IPS-18a (cell line): ENCODE measurements at regions not wholly inside any gene's neighbourhood (a gene's known extent, or its start where the extent isn't known, plus 50 kb on each side); places are given as distances from the start of the nearest gene placed in this dataset.

Experiments
- H3K27ac ChIP-seq: one replicate; pipeline ENCODE4 v1.5.1; 2013; ENCODE audit warnings: low read length
- H3K27me3 ChIP-seq: one replicate; pipeline ENCODE4 v1.6.1; 2013; ENCODE audit warnings: mild to moderate bottlenecking, low read length; ENCODE audit not compliant: control insufficient read depth, insufficient read depth
- H3K36me3 ChIP-seq: one replicate; pipeline ENCODE4 v1.6.1; 2013; ENCODE audit warnings: low read depth, low read length; ENCODE audit not compliant: control insufficient read depth
- H3K4me1 ChIP-seq: one replicate; pipeline ENCODE4 v1.6.1; 2013; ENCODE audit warnings: low read depth, low read length; ENCODE audit not compliant: control insufficient read depth
- H3K4me3 ChIP-seq: one replicate; pipeline ENCODE4 v1.5.1; 2013; ENCODE audit warnings: low read length
- H3K9ac ChIP-seq: one replicate; pipeline ENCODE4 v1.6.1; 2013; ENCODE audit warnings: mild to moderate bottlenecking, low read length, moderate library complexity
- H3K9me3 ChIP-seq: one replicate; pipeline ENCODE4 v1.6.1; 2013; ENCODE audit warnings: low read depth, low read length; ENCODE audit not compliant: control insufficient read depth

DNA sequence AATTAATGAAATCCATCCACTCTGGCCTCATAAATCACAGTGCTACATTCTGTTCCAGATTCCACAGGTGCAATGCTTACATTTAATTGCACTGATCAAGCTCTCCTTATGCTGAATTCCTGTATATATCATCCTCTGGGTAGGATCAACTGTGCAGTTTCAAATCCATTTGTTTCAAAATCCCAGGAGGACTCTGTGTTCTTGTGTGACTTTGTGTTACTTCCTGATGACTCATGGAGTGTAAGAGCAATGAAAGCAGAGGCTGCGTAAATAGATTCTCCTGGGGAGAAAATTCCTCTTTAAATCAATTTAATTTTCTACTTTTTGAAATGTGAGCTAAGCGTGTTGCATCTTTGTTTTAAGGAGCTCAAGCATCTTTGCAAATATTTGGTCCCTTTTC is 752.7 kb downstream of the METTL15 start:
- peaks cover 5% of the 10 kb centered on the region for H3K4me1 ChIP-seq
- no peak overlapping the region for H3K27ac ChIP-seq
- no peak overlapping the region for H3K9ac ChIP-seq
- H3K9me3 ChIP-seq = no peaks in the 10 kb centered on the region
- no peaks in the 10 kb centered on the region for H3K27me3 ChIP-seq
- no peak overlapping the region for H3K4me3 ChIP-seq
- no peaks in the 10 kb centered on the region for H3K36me3 ChIP-seq

DNA sequence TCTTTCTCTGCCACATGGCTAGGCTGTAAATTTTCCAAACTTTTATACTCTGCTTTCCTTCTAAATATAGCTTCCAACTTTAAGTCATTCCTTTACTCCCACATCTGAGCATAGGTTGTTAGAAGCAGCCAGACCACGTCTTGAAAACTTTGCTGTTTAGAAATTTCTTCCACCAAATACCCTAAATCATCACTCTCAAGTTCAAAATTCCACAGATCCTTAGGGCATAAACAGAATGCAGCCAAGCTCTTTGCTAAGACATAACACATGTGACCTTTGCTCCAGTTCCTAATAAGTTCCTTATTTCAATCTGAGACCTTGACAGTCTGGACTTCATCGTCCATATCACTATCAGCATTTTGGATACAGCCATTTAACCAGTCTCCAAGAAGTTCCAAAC is 749.9 kb downstream of the METTL15 start:
- H3K4me3 ChIP-seq = no peak overlapping the region
- no peaks in the 10 kb centered on the region for H3K27me3 ChIP-seq
- H3K27ac ChIP-seq = no peak overlapping the region
- no peak overlapping the region for H3K9ac ChIP-seq
- H3K4me1 ChIP-seq = peaks cover 5% of the 10 kb centered on the region
- H3K9me3 ChIP-seq = no peaks in the 10 kb centered on the region
- H3K36me3 ChIP-seq = no peaks in the 10 kb centered on the region

DNA sequence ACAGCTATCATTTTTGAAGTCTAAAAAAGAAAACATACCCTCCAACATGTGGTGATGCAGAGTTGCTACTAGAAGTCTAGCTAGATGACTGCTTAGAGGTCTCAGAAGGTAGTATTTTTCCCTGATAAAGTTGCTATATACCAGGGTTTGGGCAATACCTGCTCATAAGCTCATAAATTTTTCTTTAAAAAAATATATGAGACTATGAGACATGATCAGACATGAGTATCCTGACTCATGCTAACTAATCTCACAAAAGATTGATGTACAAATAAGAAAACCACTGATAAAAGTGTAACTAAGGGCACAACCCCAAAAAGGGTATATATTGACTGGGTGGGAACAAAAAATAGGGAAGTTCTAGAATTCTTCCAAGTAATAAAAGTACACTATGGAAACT is 740.9 kb downstream of the METTL15 start:
- Histone ChIP-seq H3K27ac (no peak overlapping the region), H3K27me3 (no peaks in the 10 kb centered on the region), H3K36me3 (no peaks in the 10 kb centered on the region), H3K9ac (no peak overlapping the region), H3K9me3 (peaks cover 18% of the 10 kb centered on the region), H3K4me1 (no peaks in the 10 kb centered on the region), H3K4me3 (no peak overlapping the region)

DNA sequence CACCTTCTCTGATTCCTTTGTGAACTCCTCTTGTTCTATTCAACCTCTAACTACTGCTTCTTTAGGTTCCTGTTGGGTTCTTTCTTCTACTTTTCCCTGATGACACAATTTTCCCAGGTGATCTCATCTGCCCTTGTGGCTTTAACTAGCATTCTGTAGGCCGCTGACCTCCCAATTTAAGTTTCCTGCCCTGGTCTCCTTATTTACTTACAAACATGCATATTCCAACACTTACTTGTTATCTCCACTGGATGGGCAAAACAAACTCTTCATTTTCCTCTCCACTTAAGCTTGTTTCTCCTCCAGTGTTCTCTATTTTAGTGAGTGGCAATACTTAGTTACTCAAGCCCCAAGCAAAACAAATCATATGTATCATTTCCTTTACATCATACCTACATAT is 734.5 kb downstream of the METTL15 start:
- Histone ChIP-seq H3K9ac (no peak overlapping the region), H3K4me1 (peaks cover 2% of the 10 kb centered on the region), H3K4me3 (no peak overlapping the region), H3K36me3 (no peaks in the 10 kb centered on the region), H3K27me3 (no peaks in the 10 kb centered on the region), H3K9me3 (no peaks in the 10 kb centered on the region), H3K27ac (no peak overlapping the region)

DNA sequence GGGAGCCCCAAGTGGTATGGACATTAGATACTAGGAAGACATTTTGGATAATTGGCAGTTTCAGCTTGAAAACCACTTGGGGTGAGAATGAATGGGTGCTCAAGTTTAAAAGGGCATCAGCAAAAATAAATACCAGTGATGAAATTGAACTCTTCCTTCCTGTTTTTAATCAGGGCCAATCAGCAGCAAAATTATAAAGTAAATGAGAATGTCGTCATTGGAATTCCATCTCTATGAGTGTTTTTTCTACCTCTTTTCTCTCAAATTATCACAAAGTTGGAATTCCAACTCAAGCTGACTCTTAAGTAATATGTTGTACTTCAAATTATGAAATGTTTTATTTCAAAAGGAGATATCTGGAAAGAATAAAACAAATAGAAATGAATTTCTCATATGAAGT is 730.6 kb downstream of the METTL15 start:
- H3K27me3 ChIP-seq = no peaks in the 10 kb centered on the region
- no peaks in the 10 kb centered on the region for H3K9me3 ChIP-seq
- no peak overlapping the region for H3K4me3 ChIP-seq
- no peak overlapping the region for H3K27ac ChIP-seq
- no peak overlapping the region for H3K9ac ChIP-seq
- H3K36me3 ChIP-seq = no peaks in the 10 kb centered on the region
- peaks cover 22% of the 10 kb centered on the region for H3K4me1 ChIP-seq

DNA sequence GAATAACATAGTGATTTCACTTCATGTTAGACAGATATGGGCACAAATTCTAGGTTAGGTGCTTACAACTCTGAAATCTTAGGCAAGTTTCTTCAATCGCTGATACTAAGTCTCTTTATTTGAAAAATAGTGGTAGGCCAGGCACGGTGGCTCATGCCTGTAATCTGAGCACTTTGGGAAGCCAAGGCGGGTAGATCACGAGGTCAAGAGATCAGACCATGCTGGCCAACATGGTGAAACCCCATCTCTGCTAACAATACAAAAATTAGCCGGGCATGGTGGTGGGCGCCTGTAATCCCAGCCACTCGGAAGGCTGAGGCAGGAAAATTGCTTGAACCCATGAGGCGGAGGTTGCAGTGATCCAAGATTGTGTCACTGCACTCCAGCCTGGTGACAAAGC is 729.4 kb downstream of the METTL15 start:
- Histone ChIP-seq H3K4me3 (no peak overlapping the region), H3K27ac (no peak overlapping the region), H3K27me3 (no peaks in the 10 kb centered on the region), H3K9ac (no peak overlapping the region), H3K4me1 (peaks cover 22% of the 10 kb centered on the region), H3K36me3 (no peaks in the 10 kb centered on the region), H3K9me3 (no peaks in the 10 kb centered on the region)

DNA sequence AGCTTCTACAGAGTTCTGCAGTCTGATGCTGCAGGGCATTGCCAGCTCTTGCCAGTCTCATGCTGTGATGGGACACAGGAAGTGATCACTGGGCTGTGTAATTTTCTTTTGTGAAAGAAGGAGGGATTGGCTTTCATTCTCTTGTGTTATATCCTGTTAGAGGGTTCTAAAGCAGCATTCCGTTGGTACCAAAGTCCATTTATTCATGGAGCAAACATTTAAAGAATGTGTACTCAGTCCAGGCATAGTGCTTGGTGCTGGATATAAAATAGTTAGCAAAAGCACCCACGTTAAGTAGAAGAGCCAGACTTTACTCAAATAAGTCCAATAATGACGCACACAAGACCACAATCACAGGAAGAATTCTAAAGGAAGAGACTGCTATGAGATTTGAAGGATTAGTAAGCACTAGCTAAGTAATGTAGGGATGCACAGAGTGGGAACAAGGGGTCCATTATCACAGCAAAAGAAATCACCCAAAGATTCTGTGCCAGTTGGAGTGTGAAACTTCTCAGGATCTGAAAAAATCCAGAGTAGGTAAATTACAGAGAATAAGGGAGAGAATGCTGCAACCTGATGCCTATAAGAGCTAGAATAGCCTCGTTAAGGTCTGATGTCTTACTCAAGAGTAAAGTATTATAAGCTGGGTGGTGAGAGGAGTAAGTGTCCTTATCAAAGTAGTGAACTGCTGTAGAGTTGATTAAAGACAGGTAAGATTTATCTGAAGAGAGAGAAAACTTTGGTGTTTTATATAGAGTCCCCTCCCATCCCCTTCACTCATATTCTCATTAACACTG is 728.3 kb downstream of the METTL15 start:
- H3K4me1 ChIP-seq = peaks cover 20% of the 10 kb centered on the region
- no peak overlapping the region for H3K4me3 ChIP-seq
- no peaks in the 10 kb centered on the region for H3K36me3 ChIP-seq
- no peaks in the 10 kb centered on the region for H3K9me3 ChIP-seq
- no peak overlapping the region for H3K27ac ChIP-seq
- H3K27me3 ChIP-seq = no peaks in the 10 kb centered on the region
- H3K9ac ChIP-seq = no peak overlapping the region

DNA sequence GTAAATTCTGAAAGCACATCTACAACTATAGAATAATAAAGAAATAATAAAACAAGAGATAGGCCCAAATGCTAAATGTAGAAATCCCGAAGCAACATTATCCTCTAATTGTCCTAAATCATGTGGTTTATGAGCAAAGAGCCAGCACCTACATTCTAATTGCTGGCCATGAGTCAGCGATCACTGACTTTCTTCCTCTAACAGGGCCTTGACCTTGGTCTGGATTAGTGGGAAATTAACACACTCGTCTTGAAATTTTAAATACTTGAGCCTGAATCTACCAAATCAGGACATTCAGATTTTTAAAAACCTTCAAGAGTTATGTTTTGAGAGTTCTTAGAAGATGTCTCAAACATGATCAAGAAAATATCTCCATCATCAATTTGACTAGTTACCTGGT is 727.6 kb downstream of the METTL15 start:
- no peaks in the 10 kb centered on the region for H3K9me3 ChIP-seq
- no peak overlapping the region for H3K27ac ChIP-seq
- no peaks in the 10 kb centered on the region for H3K27me3 ChIP-seq
- no peaks in the 10 kb centered on the region for H3K36me3 ChIP-seq
- H3K4me3 ChIP-seq = no peak overlapping the region
- H3K4me1 ChIP-seq = peaks cover 20% of the 10 kb centered on the region
- H3K9ac ChIP-seq = no peak overlapping the region

DNA sequence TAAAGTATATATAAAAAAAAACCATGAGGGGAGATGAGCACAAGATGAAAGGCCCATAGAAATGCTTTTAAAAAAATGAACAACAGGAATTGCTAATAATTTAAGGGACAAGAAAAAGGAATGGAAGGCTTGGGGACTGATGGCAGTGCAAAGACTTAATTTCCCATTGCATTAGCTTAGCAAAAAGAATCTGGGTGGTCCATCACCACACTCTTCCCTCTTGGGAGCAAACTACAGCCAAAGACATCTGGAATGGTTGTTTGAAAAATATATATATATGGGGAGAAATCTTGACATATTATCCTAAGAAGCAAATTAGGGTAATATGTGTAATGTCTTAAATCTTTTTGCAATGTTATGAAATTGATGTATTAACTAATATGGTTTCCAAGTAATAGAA is 727.1 kb downstream of the METTL15 start:
- H3K4me3 ChIP-seq = no peak overlapping the region
- no peaks in the 10 kb centered on the region for H3K9me3 ChIP-seq
- no peak overlapping the region for H3K27ac ChIP-seq
- H3K4me1 ChIP-seq = peaks cover 20% of the 10 kb centered on the region
- no peak overlapping the region for H3K9ac ChIP-seq
- H3K27me3 ChIP-seq = no peaks in the 10 kb centered on the region
- H3K36me3 ChIP-seq = no peaks in the 10 kb centered on the region

DNA sequence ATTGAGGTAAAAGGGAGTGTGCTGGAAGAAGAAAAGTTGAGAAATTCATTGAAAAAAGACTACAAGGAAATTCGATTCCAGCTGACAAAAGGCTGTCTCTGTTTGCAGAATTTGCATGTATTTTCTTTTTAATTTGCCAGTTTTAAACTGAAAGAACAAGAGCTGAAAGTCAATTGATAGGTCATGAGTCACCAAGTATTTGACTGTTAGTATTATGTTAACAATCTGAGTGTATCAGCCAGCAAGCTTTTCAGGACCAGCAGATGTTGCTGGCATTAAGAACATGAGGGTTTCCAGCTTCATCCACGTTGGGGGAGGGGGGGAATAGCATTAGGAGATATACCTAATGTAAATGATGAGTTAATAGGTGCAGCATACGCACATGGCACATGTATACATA is 726.7 kb downstream of the METTL15 start:
- no peak overlapping the region for H3K4me3 ChIP-seq
- no peaks in the 10 kb centered on the region for H3K27me3 ChIP-seq
- no peak overlapping the region for H3K27ac ChIP-seq

DNA sequence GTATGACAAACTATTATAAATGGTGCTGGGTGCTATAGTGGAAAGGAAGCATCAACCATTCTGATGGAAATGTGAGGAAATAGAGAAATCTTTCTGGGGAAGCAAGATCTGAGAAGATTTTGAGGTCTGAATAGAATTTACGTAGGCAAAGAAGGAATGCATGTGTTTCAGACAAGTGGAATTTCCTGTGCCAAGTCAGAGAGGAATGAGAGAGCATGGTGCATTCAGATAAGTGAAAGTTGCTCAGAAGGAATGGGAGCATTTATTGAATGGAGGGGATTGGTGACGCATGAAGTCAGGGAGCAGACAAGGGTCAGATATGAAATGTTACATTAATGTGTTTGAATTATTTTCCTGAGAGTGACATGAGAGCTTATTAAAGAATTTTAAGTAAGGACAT is 725.5 kb downstream of the METTL15 start:
- Histone ChIP-seq H3K4me3 (no peak overlapping the region), H3K4me1 (peaks cover 20% of the 10 kb centered on the region), H3K9ac (no peak overlapping the region), H3K27ac (no peak overlapping the region), H3K36me3 (no peaks in the 10 kb centered on the region), H3K27me3 (no peaks in the 10 kb centered on the region), H3K9me3 (no peaks in the 10 kb centered on the region)

More for the DNA sequence above, 726.7 kb downstream of the METTL15 start:
- no peak overlapping the region for H3K9ac ChIP-seq
- no peaks in the 10 kb centered on the region for H3K9me3 ChIP-seq
- H3K36me3 ChIP-seq = no peaks in the 10 kb centered on the region
- H3K4me1 ChIP-seq = peaks cover 20% of the 10 kb centered on the region

DNA sequence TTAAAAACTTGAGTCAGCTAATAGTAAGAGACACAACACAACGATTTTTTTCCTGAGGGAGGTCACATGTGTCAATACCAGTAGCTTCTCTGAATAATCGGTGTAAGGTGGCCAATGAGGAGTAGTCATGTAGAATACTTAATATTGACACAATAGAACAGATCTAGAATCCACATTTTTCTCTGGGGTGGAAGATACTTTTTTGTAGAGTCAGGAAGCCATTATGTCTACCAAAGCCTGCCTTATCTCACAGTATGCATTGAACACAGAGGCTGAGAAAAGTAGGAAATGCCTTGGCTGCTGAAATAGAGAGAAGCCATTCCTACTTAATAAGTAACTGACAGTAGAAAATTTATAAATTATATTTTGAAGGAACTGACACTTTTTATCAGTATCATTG is 725.0 kb downstream of the METTL15 start:
- H3K9ac ChIP-seq = no peak overlapping the region
- H3K27me3 ChIP-seq = no peaks in the 10 kb centered on the region
- no peak overlapping the region for H3K27ac ChIP-seq
- H3K4me3 ChIP-seq = no peak overlapping the region
- no peaks in the 10 kb centered on the region for H3K9me3 ChIP-seq
- H3K36me3 ChIP-seq = no peaks in the 10 kb centered on the region
- H3K4me1 ChIP-seq = peaks cover 20% of the 10 kb centered on the region
